Fibroblast of skin of left biceps (primary cell): ENCODE measurements at regions not wholly inside any gene's neighbourhood (a gene's known extent, or its start where the extent isn't known, plus 50 kb on each side); places are given as distances from the start of the nearest gene placed in this dataset.
A peak's percentile ranks its signal among the peaks of the same experiment; 100 is the strongest.

Experiments
- DNase-seq, 2 experiments: peaks; one replicate each; pipeline ENCODE4 v3.0.0-alpha.2; 2013; ENCODE audit warnings: low read depth in 2 of 2

- no peak for DNase-seq
These were observed 62.0 kb downstream of the HFE start for GRCh38 chr6:26149240-26149639.

DNA sequence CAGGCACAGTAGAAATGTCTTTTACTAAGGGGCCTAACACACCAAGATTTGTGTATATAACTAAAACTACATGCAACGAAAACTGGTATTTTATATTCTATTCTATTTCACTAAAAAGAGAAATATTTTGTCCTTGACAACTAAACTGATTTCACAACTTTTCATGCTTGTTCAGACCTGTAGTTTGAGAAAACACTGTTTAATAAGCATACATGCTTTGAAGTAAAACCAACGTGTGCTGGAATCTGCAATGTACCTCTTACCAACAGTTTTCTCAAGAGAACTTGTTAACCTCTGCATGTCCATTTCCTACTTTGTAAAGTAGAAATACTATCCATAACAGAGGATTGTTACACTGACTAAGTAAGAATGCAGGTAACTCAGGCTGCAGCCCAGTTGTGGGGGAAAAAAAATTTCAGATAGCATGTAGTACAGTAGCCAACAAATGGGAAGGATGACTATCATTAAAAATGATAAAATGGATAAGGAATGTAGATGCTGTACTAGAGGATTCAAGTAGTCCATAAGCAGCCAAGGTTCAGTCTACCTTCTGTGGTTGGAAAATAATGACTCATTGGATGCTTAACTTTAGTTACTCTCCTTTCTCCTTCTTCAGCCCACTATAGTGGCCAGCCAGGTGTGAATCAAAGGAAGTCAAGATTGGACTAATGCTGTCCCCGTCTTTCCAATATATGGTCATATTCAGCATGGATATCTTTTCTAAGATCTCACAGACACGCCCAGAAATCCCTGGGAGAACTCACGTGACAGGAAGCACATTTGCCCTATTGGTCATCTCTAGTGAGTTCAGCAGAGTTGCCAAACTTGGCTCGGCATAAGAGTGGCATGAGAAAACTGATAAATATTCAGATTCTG lies 65.2 kb downstream of the HFE start:
- DNase-seq = no peak

DNA sequence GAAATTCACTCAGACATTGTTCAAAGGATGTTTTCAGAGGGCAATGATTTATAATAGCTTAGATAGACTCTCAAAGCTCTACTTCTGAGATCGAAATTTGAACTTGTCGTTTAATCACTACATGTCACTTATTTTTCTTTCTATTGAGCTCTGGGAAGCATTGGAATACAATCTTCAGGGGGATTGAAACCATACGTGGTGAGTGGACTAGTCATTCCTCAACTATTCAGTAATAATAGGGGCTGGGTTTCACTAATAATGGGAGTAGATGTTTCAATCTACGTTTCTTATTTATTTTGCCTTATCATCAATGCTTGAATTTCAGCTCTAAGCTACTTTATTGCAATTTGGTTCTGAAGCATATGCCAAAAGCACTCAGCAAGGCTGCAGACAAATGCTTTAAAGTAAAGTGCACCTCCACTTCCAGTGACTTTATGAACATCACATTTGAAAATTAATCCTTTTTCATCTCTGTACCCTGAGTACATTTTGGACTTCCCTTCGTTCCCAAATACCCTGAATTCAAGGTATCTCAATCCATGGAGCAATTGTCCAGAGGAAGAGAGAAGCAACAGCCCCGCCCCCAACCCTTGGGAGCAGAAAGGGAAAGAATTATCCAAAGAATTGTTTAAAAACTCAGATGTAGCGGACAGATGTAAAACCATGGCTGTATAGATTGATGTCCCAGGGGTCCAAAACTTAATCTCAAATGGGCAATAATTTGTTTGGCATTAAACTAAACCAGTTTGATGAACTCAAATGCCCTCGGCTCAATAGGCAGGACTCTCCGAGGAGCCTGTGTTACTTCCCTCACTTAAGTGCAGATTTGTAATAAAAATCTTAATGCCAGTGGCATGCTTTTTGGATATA lies 68.1 kb downstream of the HFE start:
- DNase-seq = no peak

GRCh38 chr6:26156105-26156849 lies 69.0 kb downstream of the HFE start:
- peak; percentile 64 to 66 for DNase-seq

- DNase-seq = no peak
These were observed 69.6 kb downstream of the HFE start for GRCh38 chr6:26156850-26157250.

DNA sequence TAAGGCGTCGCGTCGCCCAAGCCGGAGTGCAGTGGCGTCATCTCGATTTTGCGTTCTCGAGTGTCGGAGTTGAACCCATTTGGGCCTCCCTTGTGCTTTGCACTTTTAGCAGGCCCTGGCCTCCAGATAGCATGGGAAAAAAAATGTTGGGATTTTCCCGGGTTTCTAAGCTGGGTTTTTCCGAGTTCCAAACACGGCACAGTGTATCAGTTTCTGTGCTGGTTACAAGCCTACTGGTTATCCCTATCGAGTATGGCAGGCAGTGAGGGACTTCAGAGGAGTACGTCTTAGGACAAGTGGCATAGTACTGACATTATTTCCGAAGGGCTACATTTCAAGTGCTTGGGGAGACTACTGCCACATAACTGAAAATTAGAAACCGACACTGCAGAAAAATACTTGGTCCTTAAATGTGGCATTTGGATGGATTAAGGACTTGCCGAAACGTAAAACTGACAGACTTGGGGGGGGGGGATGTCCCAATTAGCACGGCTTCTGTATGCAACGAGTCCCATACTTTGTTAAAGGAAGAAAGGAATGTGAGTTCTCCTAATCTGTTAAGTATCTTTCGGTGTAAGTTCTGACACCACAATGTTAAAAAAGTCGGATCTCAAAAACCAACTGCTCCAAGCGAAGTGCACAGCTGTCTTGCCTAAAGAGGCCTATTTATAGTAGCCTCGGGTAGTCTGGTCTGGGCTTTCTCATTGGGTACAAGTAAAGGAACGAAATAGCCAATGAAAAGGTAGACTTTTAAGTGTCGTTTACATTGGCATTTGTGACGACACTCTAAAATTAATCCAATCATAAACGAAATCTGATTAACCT lies 70.2 kb downstream of the HFE start:
- peak; percentile 97 to 98 for DNase-seq

GRCh38 chr6:26158076-26158580 lies 70.9 kb downstream of the HFE start:
- DNase-seq = no peak

DNA sequence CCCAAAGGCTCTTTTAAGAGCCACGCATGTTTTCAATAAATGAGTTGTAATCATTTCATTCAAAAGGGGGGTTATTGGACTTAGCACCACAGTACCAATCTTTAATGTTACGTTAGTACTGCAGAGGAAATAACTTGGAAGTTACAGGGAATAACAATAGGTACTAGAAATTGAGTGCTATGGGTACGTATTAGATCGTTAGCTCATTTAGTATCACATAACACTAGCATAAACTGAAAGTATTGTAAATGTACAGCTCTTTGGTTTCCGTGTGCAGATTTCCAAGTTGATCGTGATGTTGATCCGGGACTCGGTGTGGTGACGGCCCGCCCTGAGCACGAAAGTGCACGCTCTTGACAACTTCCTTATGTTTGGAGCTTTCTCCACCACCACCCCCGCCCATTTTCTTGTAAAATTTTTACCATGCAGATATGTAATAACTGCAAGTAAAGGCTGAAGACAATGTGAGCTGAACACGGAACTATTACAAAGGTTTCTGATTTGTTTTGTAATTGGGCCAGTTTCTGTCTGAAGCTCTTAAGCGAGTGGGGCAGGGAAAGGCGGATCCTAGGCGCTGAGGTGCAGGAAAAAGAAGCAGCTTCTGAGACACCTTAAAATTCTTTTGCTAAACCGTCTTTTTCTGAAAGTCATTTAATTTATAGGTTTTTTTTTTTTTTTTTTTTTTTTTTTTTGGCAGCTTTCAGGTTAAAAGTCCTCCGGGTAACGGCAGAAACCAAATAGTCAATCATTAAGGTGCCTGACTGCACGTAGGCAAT lies 71.5 kb downstream of the HFE start:
- DNase-seq = no peak

GRCh38 chr6:26159357-26160273 lies 72.4 kb downstream of the HFE start:
- DNase-seq = no peak

GRCh38 chr6:26161322-26161721 lies 74.1 kb downstream of the HFE start:
- DNase-seq = no peak

GRCh38 chr6:26162399-26162798 lies 75.2 kb downstream of the HFE start:
- no peak for DNase-seq

DNA sequence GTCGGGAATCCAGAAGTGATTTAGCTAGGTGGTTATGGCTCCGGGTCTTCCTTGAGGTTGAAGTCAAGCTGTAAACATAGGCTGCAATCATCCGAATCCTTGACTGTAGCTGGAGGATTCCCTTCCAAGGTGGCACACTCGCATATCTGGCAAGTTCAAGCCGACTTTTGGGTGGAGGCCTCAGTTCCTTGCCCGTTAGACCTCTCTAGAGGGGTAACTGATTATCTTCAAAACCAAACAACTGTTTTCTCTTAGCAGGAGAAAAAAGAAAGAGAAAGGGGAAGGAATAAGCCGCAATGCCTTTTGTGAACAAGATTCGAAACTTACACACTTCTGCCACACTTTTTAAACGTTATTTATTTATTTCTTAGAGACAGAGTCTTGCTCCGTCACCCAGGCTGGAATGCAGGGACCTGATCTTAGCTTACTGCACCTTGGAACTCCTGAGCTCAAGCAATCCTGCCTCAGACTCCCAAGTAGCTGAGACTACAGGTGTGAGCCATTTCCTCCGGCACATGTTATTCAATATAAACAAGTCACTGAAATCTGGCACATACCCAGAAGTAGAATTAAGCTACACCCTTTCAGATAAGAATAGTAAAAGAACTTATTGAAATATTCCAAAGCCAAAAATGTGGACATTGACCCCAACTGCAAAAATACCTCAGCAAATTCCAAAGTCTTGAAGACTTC lies 76.3 kb downstream of the HFE start:
- DNase-seq = no peak

DNA sequence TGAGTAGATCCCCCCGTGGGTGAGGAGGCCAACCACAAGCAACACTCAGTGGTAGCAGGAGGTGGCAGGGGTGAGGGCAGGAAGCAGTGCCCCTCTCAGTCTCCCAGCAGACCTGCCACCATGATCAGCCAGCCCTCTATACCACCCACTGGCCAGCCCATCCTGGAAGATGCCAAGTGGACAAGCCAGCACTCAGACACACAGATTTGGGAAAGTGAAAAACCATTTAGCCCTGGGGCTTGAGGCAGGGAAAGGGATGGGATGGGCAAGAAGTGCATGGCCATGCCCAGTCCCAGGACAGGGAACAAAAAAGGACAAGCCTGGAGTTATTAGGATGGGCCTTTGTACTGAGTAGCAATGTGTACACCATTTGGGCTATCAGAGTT lies 76.9 kb downstream of the HFE start:
- DNase-seq = no peak

DNA sequence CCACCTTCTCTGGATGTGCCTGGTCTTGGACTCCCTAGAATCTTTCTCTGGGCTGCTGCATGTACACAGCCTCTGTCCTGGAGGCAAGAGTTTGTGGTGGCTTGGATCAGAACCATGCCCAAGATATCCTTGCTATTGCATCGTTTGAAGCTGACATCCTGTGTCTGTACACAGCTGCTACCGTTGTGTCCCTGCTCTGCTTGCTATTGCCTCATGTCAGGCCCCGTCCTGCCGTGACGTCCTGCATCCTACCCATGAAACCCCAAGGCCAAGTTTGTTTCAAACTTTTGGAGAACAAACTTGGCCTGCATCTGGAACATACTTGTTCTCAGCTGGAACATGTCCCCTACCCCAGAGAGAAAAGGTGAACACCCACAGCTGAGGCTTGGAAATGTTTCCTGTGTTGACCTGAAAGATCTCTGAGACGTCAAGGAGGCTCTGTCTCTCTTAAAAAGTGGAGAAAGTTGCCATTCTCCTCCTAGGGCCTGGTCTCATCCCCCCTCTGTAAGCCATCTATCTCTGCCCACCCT lies 78.1 kb downstream of the HFE start:
- DNase-seq = no peak

GRCh38 chr6:26170181-26170580 lies 83.0 kb downstream of the HFE start:
- DNase-seq = no peak

DNA sequence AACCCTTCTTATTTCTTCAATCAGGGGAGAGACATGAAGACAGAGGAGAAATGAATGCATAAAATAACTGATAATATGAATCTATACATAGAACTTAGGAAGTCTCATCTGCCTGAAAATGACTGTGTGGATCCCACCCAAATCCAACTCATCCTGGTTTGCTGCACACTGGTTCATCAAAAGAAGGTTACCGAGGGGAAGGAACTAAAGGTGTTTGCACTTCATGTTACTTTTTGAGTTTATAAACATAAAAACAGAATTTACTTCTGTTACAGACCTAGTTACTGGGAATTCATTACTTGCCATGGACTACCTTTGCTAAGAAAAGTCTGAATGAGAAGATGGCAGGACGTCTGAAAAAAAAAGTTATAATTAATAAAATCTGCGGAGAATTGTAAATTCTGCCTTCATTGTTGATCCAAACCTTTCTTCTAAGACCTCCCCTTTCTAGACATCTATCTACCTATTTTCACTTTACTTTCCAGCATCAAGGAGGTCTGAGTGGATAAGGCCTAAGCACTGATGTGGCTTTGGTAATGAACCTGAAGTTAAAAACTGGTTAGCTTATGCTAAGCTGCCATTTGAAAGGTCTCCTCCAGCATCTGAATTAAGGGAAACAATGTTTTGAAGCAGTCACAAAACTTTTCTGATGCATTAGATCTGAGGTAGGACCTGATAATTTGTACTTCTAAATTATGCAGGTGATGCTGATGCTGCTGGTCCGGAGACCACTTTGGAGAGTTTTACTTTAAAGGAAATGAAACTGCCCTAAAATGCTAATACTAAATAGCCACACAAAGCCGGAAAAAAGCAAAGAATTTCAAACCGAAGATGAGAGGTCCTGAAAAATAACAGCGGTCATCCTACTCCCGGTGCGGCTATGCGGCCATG lies 84.0 kb downstream of the HFE start:
- DNase-seq = no peak

- DNase-seq = no peak
These were observed 85.4 kb downstream of the HFE start for GRCh38 chr6:26172608-26172968.

- no peak for DNase-seq
These were observed 86.6 kb downstream of the HFE start for GRCh38 chr6:26173836-26174145.
